HEK293 (cell line): ENCODE measurements at regions not wholly inside any gene's neighbourhood (a gene's known extent, or its start where the extent isn't known, plus 50 kb on each side); places are given as distances from the start of the nearest gene placed in this dataset.

Experiments used
- CTCF ChIA-PET: fragments of 350-600 bp; formaldehyde crosslinking; extraction: SDS; loops from one replicate; lab custom pipeline; 2021; ENCODE audit warnings: antibody characterized with exemption; lab: Yijun Ruan, JAX
- POLR2A ChIA-PET: fragments of 300-600 bp; formaldehyde crosslinking; extraction: SDS; loops from one replicate; lab custom pipeline; 2020; ENCODE audit warnings: antibody characterized with exemption, inconsistent platforms; lab: Yijun Ruan, JAX
- H3K27ac ChIP-seq: fragments of 200-500 bp; sonication (Bioruptor generic); 2 replicates; pipeline ENCODE4 v1.5.1; 2014; ENCODE audit warnings: low read depth, low read length, control low read depth, inconsistent platforms; ENCODE audit errors: extremely low read depth
- H3K36me3 ChIP-seq, 2 experiments: fragments of 200-500 bp in 1 of 2; sonication (Bioruptor generic) in 1 of 2; 1 replicate in 1 of 2; 2 replicates in 1 of 2; pipeline ENCODE4 v1.5.1; 2014 to 2017; ENCODE audit warnings: inconsistent platforms in 2 of 2, low read length in 2 of 2; ENCODE audit not compliant: control insufficient read depth in 2 of 2, insufficient read depth in 1 of 2
- H3K4me1 ChIP-seq: fragments of 200-500 bp; sonication (Bioruptor generic); 2 replicates; pipeline ENCODE4 v1.5.1; 2014; ENCODE audit warnings: mild to moderate bottlenecking, low read length, inconsistent platforms; ENCODE audit not compliant: control insufficient read depth, insufficient read depth
- H3K4me3 ChIP-seq: 2 replicates; pipeline ENCODE4 v1.5.1; 2011; ENCODE audit warnings: low read depth, mild to moderate bottlenecking, control low read depth, low read length, moderate library complexity
- H3K9me3 ChIP-seq: fragments of 200-500 bp; sonication (Bioruptor generic); 2 replicates; pipeline ENCODE4 v1.5.1; 2014; ENCODE audit warnings: low read depth, low read length, inconsistent platforms; ENCODE audit not compliant: control insufficient read depth, insufficient read depth
- IKZF3 ChIP-seq: fragments of 450-650 bp; IDR thresholded peaks from 2 replicates; pipeline ENCODE4 v1.5.0; 2018; ENCODE audit warnings: missing biosample characterization, mild to moderate bottlenecking, missing genetic modification characterization, moderate library complexity
- KLF1 ChIP-seq: fragments of 450-650 bp; formaldehyde crosslinking; IDR thresholded peaks from 2 replicates; pipeline ENCODE4 v1.5.1; 2016; ENCODE audit warnings: missing biosample characterization, missing genetic modification characterization
- PRDM4 ChIP-seq: fragments of 450-650 bp; formaldehyde crosslinking; IDR thresholded peaks from 2 replicates; pipeline ENCODE4 v1.5.1; 2017; ENCODE audit warnings: missing biosample characterization, missing genetic modification characterization
- PRDM6 ChIP-seq: fragments of 450-650 bp; formaldehyde crosslinking; IDR thresholded peaks from 2 replicates; pipeline ENCODE4 v1.5.1; 2017; ENCODE audit warnings: missing biosample characterization, missing genetic modification characterization
- SCRT2 ChIP-seq: fragments of 450-650 bp; formaldehyde crosslinking; IDR thresholded peaks from 2 replicates; pipeline ENCODE4 v1.5.1; 2016; ENCODE audit warnings: missing biosample characterization, missing genetic modification characterization
- ZBTB17 ChIP-seq: fragments of 450-650 bp; formaldehyde crosslinking; IDR thresholded peaks from 2 replicates; pipeline ENCODE4 v1.5.1; 2016; ENCODE audit warnings: missing biosample characterization, missing genetic modification characterization
- ZBTB44 ChIP-seq: fragments of 450-650 bp; IDR thresholded peaks from 2 replicates; pipeline ENCODE4 v1.5.1; 2018; ENCODE audit warnings: missing biosample characterization, mild to moderate bottlenecking, missing genetic modification characterization
- ZNF121 ChIP-seq: fragments of 450-650 bp; formaldehyde crosslinking; IDR thresholded peaks from 2 replicates; pipeline ENCODE4 v1.5.1; 2016; ENCODE audit warnings: missing biosample characterization, missing genetic modification characterization
- ZNF175 ChIP-seq: fragments of 450-650 bp; formaldehyde crosslinking; IDR thresholded peaks from 2 replicates; pipeline ENCODE4 v1.5.1; 2016; ENCODE audit warnings: missing biosample characterization, missing genetic modification characterization
- ZNF433 ChIP-seq: fragments of 450-650 bp; formaldehyde crosslinking; IDR thresholded peaks from 2 replicates; pipeline ENCODE4 v1.5.1; 2016; ENCODE audit warnings: missing biosample characterization, missing genetic modification characterization, low read depth
- ZNF558 ChIP-seq: fragments of 450-650 bp; formaldehyde crosslinking; IDR thresholded peaks from 2 replicates; pipeline ENCODE4 v1.5.1; 2016; ENCODE audit warnings: missing biosample characterization, missing genetic modification characterization
- ZNF624 ChIP-seq: fragments of 450-650 bp; formaldehyde crosslinking; IDR thresholded peaks from 2 replicates; pipeline ENCODE4 v1.5.1; 2017; ENCODE audit warnings: missing biosample characterization, missing genetic modification characterization
- ZNF626 ChIP-seq: fragments of 450-650 bp; sonication (Bioruptor Pico); formaldehyde crosslinking; IDR thresholded peaks from 2 replicates; pipeline ENCODE4 v1.5.1; 2018; ENCODE audit warnings: missing biosample characterization, missing genetic modification characterization, inconsistent platforms
- ZNF654 ChIP-seq: fragments of 450-650 bp; formaldehyde crosslinking; IDR thresholded peaks from 2 replicates; pipeline ENCODE4 v1.5.1; 2016; ENCODE audit warnings: low read depth, missing biosample characterization, missing genetic modification characterization
- ZNF707 ChIP-seq: fragments of 450-650 bp; formaldehyde crosslinking; IDR thresholded peaks from 2 replicates; pipeline ENCODE4 v1.5.1; 2016; ENCODE audit warnings: missing biosample characterization, missing genetic modification characterization
- ZNF76 ChIP-seq: fragments of 450-650 bp; formaldehyde crosslinking; IDR thresholded peaks from 2 replicates; pipeline ENCODE4; 2016; ENCODE audit warnings: low read depth, missing biosample characterization, missing genetic modification characterization, borderline replicate concordance
- ZSCAN30 ChIP-seq: fragments of 450-650 bp; IDR thresholded peaks from 2 replicates; pipeline ENCODE4 v1.5.1; 2018; ENCODE audit warnings: missing biosample characterization, mild to moderate bottlenecking, missing genetic modification characterization, moderate library complexity
- ZSCAN4 ChIP-seq: fragments of 450-650 bp; formaldehyde crosslinking; IDR thresholded peaks from 2 replicates; pipeline ENCODE4 v1.5.1; 2017; ENCODE audit warnings: missing biosample characterization, missing genetic modification characterization

- H3K9me3 ChIP-seq = no peaks in the 10 kb centered on the region
- no peak overlapping the region for H3K4me3 ChIP-seq
- no peak overlapping the region for H3K27ac ChIP-seq
- POLR2A ChIA-PET = no interaction called here
- H3K4me1 ChIP-seq = 0 out of 2 replicates have a peak, but pooled peaks cover 3% of the 10 kb centered on the region
- CTCF ChIA-PET = no interaction called here
- no peaks in the 10 kb centered on the region for H3K36me3 ChIP-seq
- no peak for TF ChIP-seq PRDM4 (tag by site-specific recombination)
Measured at GRCh38 chr12:115004470-115005146, 320.6 kb upstream of the TBX3 start.

- no peaks in the 10 kb centered on the region for H3K36me3 ChIP-seq
- POLR2A ChIA-PET = no interaction called here
- CTCF ChIA-PET = no interaction called here
- TF ChIP-seq KLF1 (tag by site-specific recombination) (no peak), ZNF558 (tag by site-specific recombination) (no peak), ZNF707 (tag by site-specific recombination) (no peak), PRDM4 (tag by site-specific recombination) (no peak), IKZF3 (tag by site-specific recombination) (no peak), PRDM6 (no peak), ZNF76 (no peak), ZNF624 (tag by site-specific recombination) (no peak), SCRT2 (tag by site-specific recombination) (no peak), ZNF433 (tag by site-specific recombination) (no peak), ZBTB44 (no peak), ZBTB17 (tag by site-specific recombination) (no peak), ZNF654 (tag by site-specific recombination) (no peak), ZSCAN30 (no peak), ZSCAN4 (no peak), ZNF175 (no peak), ZNF626 (tag by site-specific recombination) (no peak), ZNF121 (tag by site-specific recombination) (no peak)
- H3K4me1 ChIP-seq = 0 out of 2 replicates have a peak, but pooled peaks cover 3% of the 10 kb centered on the region
- H3K27ac ChIP-seq = no peak overlapping the region
- no peak overlapping the region for H3K4me3 ChIP-seq
- H3K9me3 ChIP-seq = no peaks in the 10 kb centered on the region
Measured at GRCh38 chr12:115002434-115002833, 318.5 kb upstream of the TBX3 start.
